Ishikawa (cell line): ENCODE measurements at regions not wholly inside any gene's neighbourhood (a gene's known extent, or its start where the extent isn't known, plus 50 kb on each side); places are given as distances from the start of the nearest gene placed in this dataset.
"Not testable (repeated sequence)": the region's sequence is repeated elsewhere in the genome, so short reads cannot be mapped to it uniquely, and the experiment has no call there.

Experiments used
- CEBPB ChIP-seq: IDR thresholded peaks from 2 replicates; pipeline ENCODE4 v1.6.1; 2012
- CREB1 ChIP-seq: IDR thresholded peaks from 2 replicates; pipeline ENCODE4 v1.6.1; 2012; ENCODE audit warnings: low read depth
- TEAD4 ChIP-seq: IDR thresholded peaks from 2 replicates; pipeline ENCODE4 v1.6.1; 2012
- TF ChIP-seq, protein P1 (sequence below): IDR thresholded peaks from 2 replicates; pipeline ENCODE4 v1.6.1; 2012; ENCODE audit warnings: low read depth, mild to moderate bottlenecking

GRCh38 chr5:12574298-12575093 lies 670.2 kb upstream of the CTNND2 start:
- TF ChIP-seq, protein P1, sequence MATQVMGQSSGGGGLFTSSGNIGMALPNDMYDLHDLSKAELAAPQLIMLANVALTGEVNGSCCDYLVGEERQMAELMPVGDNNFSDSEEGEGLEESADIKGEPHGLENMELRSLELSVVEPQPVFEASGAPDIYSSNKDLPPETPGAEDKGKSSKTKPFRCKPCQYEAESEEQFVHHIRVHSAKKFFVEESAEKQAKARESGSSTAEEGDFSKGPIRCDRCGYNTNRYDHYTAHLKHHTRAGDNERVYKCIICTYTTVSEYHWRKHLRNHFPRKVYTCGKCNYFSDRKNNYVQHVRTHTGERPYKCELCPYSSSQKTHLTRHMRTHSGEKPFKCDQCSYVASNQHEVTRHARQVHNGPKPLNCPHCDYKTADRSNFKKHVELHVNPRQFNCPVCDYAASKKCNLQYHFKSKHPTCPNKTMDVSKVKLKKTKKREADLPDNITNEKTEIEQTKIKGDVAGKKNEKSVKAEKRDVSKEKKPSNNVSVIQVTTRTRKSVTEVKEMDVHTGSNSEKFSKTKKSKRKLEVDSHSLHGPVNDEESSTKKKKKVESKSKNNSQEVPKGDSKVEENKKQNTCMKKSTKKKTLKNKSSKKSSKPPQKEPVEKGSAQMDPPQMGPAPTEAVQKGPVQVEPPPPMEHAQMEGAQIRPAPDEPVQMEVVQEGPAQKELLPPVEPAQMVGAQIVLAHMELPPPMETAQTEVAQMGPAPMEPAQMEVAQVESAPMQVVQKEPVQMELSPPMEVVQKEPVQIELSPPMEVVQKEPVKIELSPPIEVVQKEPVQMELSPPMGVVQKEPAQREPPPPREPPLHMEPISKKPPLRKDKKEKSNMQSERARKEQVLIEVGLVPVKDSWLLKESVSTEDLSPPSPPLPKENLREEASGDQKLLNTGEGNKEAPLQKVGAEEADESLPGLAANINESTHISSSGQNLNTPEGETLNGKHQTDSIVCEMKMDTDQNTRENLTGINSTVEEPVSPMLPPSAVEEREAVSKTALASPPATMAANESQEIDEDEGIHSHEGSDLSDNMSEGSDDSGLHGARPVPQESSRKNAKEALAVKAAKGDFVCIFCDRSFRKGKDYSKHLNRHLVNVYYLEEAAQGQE: not testable (repeated sequence)
- TF ChIP-seq CEBPB, TEAD4, CREB1: not testable (repeated sequence)
